NCI-H2227 treated with DMSO at 0.1 percent for 48 hours (cell line): ENCODE measurements at regions not wholly inside any gene's neighbourhood (a gene's known extent, or its start where the extent isn't known, plus 50 kb on each side); places are given as distances from the start of the nearest gene placed in this dataset.

Experiments
- DNase-seq: peaks from one replicate; lab custom pipeline; 2025; lab: John Stamatoyannopoulos, UW

GRCh38 chr17:15894913-15895658 lies 49.8 kb upstream of the ADORA2B start:
- DNase-seq, result no peak
